ENCODE measurements at regions not wholly inside any gene's neighbourhood (a gene's known extent, or its start where the extent isn't known, plus 50 kb on each side); places are given as distances from the start of the nearest gene placed in this dataset.
A peak's percentile ranks its signal among the peaks of the same experiment; 100 is the strongest.

- intact Hi-C loops (cut with DNase I): no loop called here
- no peak overlapping the region for H3K27ac ChIP-seq (ENCODE audit: low read depth in 2 of 2, low read length in 2 of 2)
- TF ChIP-seq CTCF (IDR thresholded peaks at IDR 0.05; ENCODE audit: borderline replicate concordance, extremely low read depth, insufficient read depth): no peak
- no peaks in the 10 kb centered on the region for H3K27me3 ChIP-seq (ENCODE audit: control insufficient read depth, insufficient read depth, low read length)
- peaks cover 0 to 2% (median 0%) of the 10 kb centered on the region in 3 donors for H3K9me3 ChIP-seq (ENCODE audit: control insufficient read depth in 2 of 3, insufficient read depth in 1 of 3, low read length in 3 of 3)
- no peak overlapping the region for H3K9ac ChIP-seq (ENCODE audit: low read length in 3 of 3)
- no peaks in the 10 kb centered on the region for H3K4me1 ChIP-seq (ENCODE audit: control insufficient read depth in 2 of 3, insufficient read depth in 2 of 3, low read depth in 1 of 3, low read length in 3 of 3)
- H3K36me3 ChIP-seq (ENCODE audit: control insufficient read depth in 2 of 3, insufficient read depth in 3 of 3, low read length in 3 of 3): no peaks in the 10 kb centered on the region
- FAIRE-seq: no peak
- no peak for DNase-seq
- H3K4me3 ChIP-seq (ENCODE audit: low read length in 3 of 3): no peak overlapping the region
Measured at GRCh38 chr14:98834119-98834518, 437.9 kb downstream of the BCL11B start.

GRCh38 chr14:98835051-98835824, 436.8 kb downstream of the BCL11B start:
- intact Hi-C loops (cut with DNase I): no loop called here
- TF ChIP-seq CTCF (IDR thresholded peaks at IDR 0.05; ENCODE audit: borderline replicate concordance, extremely low read depth, insufficient read depth): no peak
- peaks cover 0 to 2% (median 0%) of the 10 kb centered on the region in 3 donors for H3K9me3 ChIP-seq (ENCODE audit: control insufficient read depth in 2 of 3, insufficient read depth in 1 of 3, low read length in 3 of 3)
- FAIRE-seq (no peak), DNase-seq (no peak)
- no peaks in the 10 kb centered on the region for H3K27me3 ChIP-seq (ENCODE audit: control insufficient read depth, insufficient read depth, low read length)
- no peak overlapping the region for H3K4me3 ChIP-seq (ENCODE audit: low read length in 3 of 3)
- no peak overlapping the region for H3K9ac ChIP-seq (ENCODE audit: low read length in 3 of 3)
- no peak overlapping the region for H3K27ac ChIP-seq (ENCODE audit: low read depth in 2 of 2, low read length in 2 of 2)
- H3K4me1 ChIP-seq (ENCODE audit: control insufficient read depth in 2 of 3, insufficient read depth in 2 of 3, low read depth in 1 of 3, low read length in 3 of 3): no peaks in the 10 kb centered on the region
- H3K36me3 ChIP-seq (ENCODE audit: control insufficient read depth in 2 of 3, insufficient read depth in 3 of 3, low read length in 3 of 3): no peaks in the 10 kb centered on the region

GRCh38 chr14:98835825-98836100, 436.2 kb downstream of the BCL11B start:
- no peaks in the 10 kb centered on the region for H3K36me3 ChIP-seq (ENCODE audit: control insufficient read depth in 2 of 3, insufficient read depth in 3 of 3, low read length in 3 of 3)
- no peak for TF ChIP-seq CTCF (IDR thresholded peaks at IDR 0.05; ENCODE audit: borderline replicate concordance, extremely low read depth, insufficient read depth)
- no peak overlapping the region for H3K9ac ChIP-seq (ENCODE audit: low read length in 3 of 3)
- no peaks in the 10 kb centered on the region for H3K27me3 ChIP-seq (ENCODE audit: control insufficient read depth, insufficient read depth, low read length)
- no peak overlapping the region for H3K27ac ChIP-seq (ENCODE audit: low read depth in 2 of 2, low read length in 2 of 2)
- H3K9me3 ChIP-seq (ENCODE audit: control insufficient read depth in 2 of 3, insufficient read depth in 1 of 3, low read length in 3 of 3): peaks cover 0 to 2% (median 0%) of the 10 kb centered on the region in 3 donors
- intact Hi-C loops (cut with DNase I): no loop called here
- DNase-seq (no peak), FAIRE-seq (no peak)
- H3K4me3 ChIP-seq (ENCODE audit: low read length in 3 of 3): no peak overlapping the region
- no peaks in the 10 kb centered on the region for H3K4me1 ChIP-seq (ENCODE audit: control insufficient read depth in 2 of 3, insufficient read depth in 2 of 3, low read depth in 1 of 3, low read length in 3 of 3)

DNA sequence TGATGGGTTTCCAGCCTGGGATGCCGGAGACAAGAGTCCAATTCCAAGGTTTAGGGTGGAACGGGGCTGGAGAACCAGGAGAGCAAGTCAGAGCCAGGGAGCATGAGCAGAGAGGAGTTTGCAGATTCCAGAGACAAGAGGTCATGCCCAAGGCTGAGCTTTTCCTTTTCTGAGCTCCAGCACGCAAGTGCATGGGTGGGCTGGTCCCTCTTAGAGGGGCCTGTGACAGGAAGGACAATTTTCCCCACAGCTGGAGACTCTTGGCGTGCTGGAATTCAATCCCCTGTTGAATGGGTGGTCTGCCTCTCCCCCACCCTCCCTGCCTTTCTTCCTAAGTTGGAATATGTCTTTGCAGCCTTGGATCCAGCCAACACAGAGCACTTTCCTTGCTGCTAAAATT, 431.9 kb downstream of the BCL11B start:
- H3K27ac ChIP-seq (ENCODE audit: low read depth in 2 of 2, low read length in 2 of 2): no peak overlapping the region
- no peak for TF ChIP-seq CTCF (IDR thresholded peaks at IDR 0.05; ENCODE audit: borderline replicate concordance, extremely low read depth, insufficient read depth)
- H3K9me3 ChIP-seq (ENCODE audit: control insufficient read depth in 2 of 3, insufficient read depth in 1 of 3, low read length in 3 of 3): peaks cover 0 to 2% (median 0%) of the 10 kb centered on the region in 3 donors
- no peak overlapping the region for H3K9ac ChIP-seq (ENCODE audit: low read length in 3 of 3)
- H3K36me3 ChIP-seq (ENCODE audit: control insufficient read depth in 2 of 3, insufficient read depth in 3 of 3, low read length in 3 of 3): no peaks in the 10 kb centered on the region
- intact Hi-C loops (cut with DNase I): no loop called here
- DNase-seq: peak in 3 of 5 donors; percentile 26 to 34 (median 26)
- H3K4me3 ChIP-seq (ENCODE audit: low read length in 3 of 3): no peak overlapping the region
- FAIRE-seq: no peak
- H3K27me3 ChIP-seq (ENCODE audit: control insufficient read depth, insufficient read depth, low read length): no peaks in the 10 kb centered on the region
- H3K4me1 ChIP-seq (ENCODE audit: control insufficient read depth in 2 of 3, insufficient read depth in 2 of 3, low read depth in 1 of 3, low read length in 3 of 3): no peaks in the 10 kb centered on the region

Measured in kidney (tissue), 13 donors.